ENCODE measurements at regions not wholly inside any gene's neighbourhood (a gene's known extent, or its start where the extent isn't known, plus 50 kb on each side); places are given as distances from the start of the nearest gene placed in this dataset.

GRCh38 chr9:80831751-80832150 is 857.6 kb downstream of the TLE1 start:
- no peak overlapping the region for H3K27ac ChIP-seq (ENCODE audit: low read depth, low read length)
- H3K27me3 ChIP-seq (ENCODE audit: control insufficient read depth, low read length): no peaks in the 10 kb centered on the region
- no peaks in the 10 kb centered on the region for H4K20me1 ChIP-seq (ENCODE audit: control insufficient read depth, insufficient read depth, low read depth, low read length)
- TF ChIP-seq EZH2phosphoT487 (IDR thresholded peaks at IDR 0.05; ENCODE audit: borderline replicate concordance, low read length): no peak
- TF ChIP-seq CTCF (IDR thresholded peaks at IDR 0.05; ENCODE audit: low read depth, low read length, poor library complexity, severe bottlenecking): no peak
- no peaks in the 10 kb centered on the region for H3K36me3 ChIP-seq (ENCODE audit: control insufficient read depth, low read length)
- H3K4me2 ChIP-seq (ENCODE audit: low read length): no peak overlapping the region
- H3K9me2 ChIP-seq (replicated peaks; ENCODE audit: control insufficient read depth, low read length): no peaks in the 10 kb centered on the region
- no peaks in the 10 kb centered on the region for H3K4me1 ChIP-seq (ENCODE audit: control insufficient read depth, low read length)
- no peaks in the 10 kb centered on the region; the same call in 1 of the 2 replicates for H3K9me3 ChIP-seq (ENCODE audit: control insufficient read depth, insufficient read depth, low read length)
- no peaks in the 10 kb centered on the region for H3F3A ChIP-seq (ENCODE audit: control insufficient read depth, insufficient read depth)
- no peaks in the 10 kb centered on the region for H3K79me2 ChIP-seq (ENCODE audit: control insufficient read depth, low read length)
- H3K4me3 ChIP-seq (ENCODE audit: low read length): no peak overlapping the region

- H3K4me1 ChIP-seq (ENCODE audit: control insufficient read depth, low read length): no peaks in the 10 kb centered on the region
- no peak overlapping the region for H3K4me3 ChIP-seq (ENCODE audit: low read length)
- H3K9me2 ChIP-seq (replicated peaks; ENCODE audit: control insufficient read depth, low read length): no peaks in the 10 kb centered on the region
- no peaks in the 10 kb centered on the region for H3K27me3 ChIP-seq (ENCODE audit: control insufficient read depth, low read length)
- H3K79me2 ChIP-seq (ENCODE audit: control insufficient read depth, low read length): no peaks in the 10 kb centered on the region
- no peaks in the 10 kb centered on the region for H4K20me1 ChIP-seq (ENCODE audit: control insufficient read depth, insufficient read depth, low read depth, low read length)
- no peaks in the 10 kb centered on the region for H3K9me3 ChIP-seq (ENCODE audit: control insufficient read depth, insufficient read depth, low read length)
- no peak overlapping the region for H3K27ac ChIP-seq (ENCODE audit: low read depth, low read length)
- no peaks in the 10 kb centered on the region for H3F3A ChIP-seq (ENCODE audit: control insufficient read depth, insufficient read depth)
- no peaks in the 10 kb centered on the region for H3K36me3 ChIP-seq (ENCODE audit: control insufficient read depth, low read length)
- no peak overlapping the region for H3K4me2 ChIP-seq (ENCODE audit: low read length)
- TF ChIP-seq EZH2phosphoT487 (IDR thresholded peaks at IDR 0.05; ENCODE audit: borderline replicate concordance, low read length) (no peak), CTCF (IDR thresholded peaks at IDR 0.05; ENCODE audit: low read depth, low read length, poor library complexity, severe bottlenecking) (no peak)
Measured at GRCh38 chr9:80811656-80812055, 877.7 kb downstream of the TLE1 start.

GRCh38 chr9:80811003-80811402 is 878.3 kb downstream of the TLE1 start:
- H3K9me2 ChIP-seq (replicated peaks; ENCODE audit: control insufficient read depth, low read length): no peaks in the 10 kb centered on the region
- TF ChIP-seq EZH2phosphoT487 (IDR thresholded peaks at IDR 0.05; ENCODE audit: borderline replicate concordance, low read length) (no peak), CTCF (IDR thresholded peaks at IDR 0.05; ENCODE audit: low read depth, low read length, poor library complexity, severe bottlenecking) (no peak)

GRCh38 chr9:80806671-80807070 is 882.7 kb downstream of the TLE1 start:
- Histone ChIP-seq H3K9me2 (replicated peaks; ENCODE audit: control insufficient read depth, low read length) (no peaks in the 10 kb centered on the region), H3F3A (ENCODE audit: control insufficient read depth, insufficient read depth) (no peaks in the 10 kb centered on the region), H3K36me3 (ENCODE audit: control insufficient read depth, low read length) (no peaks in the 10 kb centered on the region), H3K4me2 (ENCODE audit: low read length) (no peak overlapping the region), H3K27me3 (ENCODE audit: control insufficient read depth, low read length) (no peaks in the 10 kb centered on the region), H3K4me1 (ENCODE audit: control insufficient read depth, low read length) (no peaks in the 10 kb centered on the region), H4K20me1 (ENCODE audit: control insufficient read depth, insufficient read depth, low read depth, low read length) (no peaks in the 10 kb centered on the region), H3K4me3 (ENCODE audit: low read length) (no peak overlapping the region), H3K79me2 (ENCODE audit: control insufficient read depth, low read length) (no peaks in the 10 kb centered on the region), H3K27ac (ENCODE audit: low read depth, low read length) (no peak overlapping the region), H3K9me3 (ENCODE audit: control insufficient read depth, insufficient read depth, low read length) (no peaks in the 10 kb centered on the region)
- TF ChIP-seq EZH2phosphoT487 (IDR thresholded peaks at IDR 0.05; ENCODE audit: borderline replicate concordance, low read length) (no peak), CTCF (IDR thresholded peaks at IDR 0.05; ENCODE audit: low read depth, low read length, poor library complexity, severe bottlenecking) (no peak)

More at GRCh38 chr9:80811003-80811402, 878.3 kb downstream of the TLE1 start:
- H3K9me3 ChIP-seq (ENCODE audit: control insufficient read depth, insufficient read depth, low read length): no peaks in the 10 kb centered on the region
- H3K27ac ChIP-seq (ENCODE audit: low read depth, low read length): no peak overlapping the region
- H3F3A ChIP-seq (ENCODE audit: control insufficient read depth, insufficient read depth): no peaks in the 10 kb centered on the region
- no peaks in the 10 kb centered on the region for H3K36me3 ChIP-seq (ENCODE audit: control insufficient read depth, low read length)
- H3K79me2 ChIP-seq (ENCODE audit: control insufficient read depth, low read length): no peaks in the 10 kb centered on the region
- no peaks in the 10 kb centered on the region for H3K27me3 ChIP-seq (ENCODE audit: control insufficient read depth, low read length)
- no peaks in the 10 kb centered on the region for H4K20me1 ChIP-seq (ENCODE audit: control insufficient read depth, insufficient read depth, low read depth, low read length)
- H3K4me3 ChIP-seq (ENCODE audit: low read length): no peak overlapping the region
- no peak overlapping the region for H3K4me2 ChIP-seq (ENCODE audit: low read length)
- no peaks in the 10 kb centered on the region for H3K4me1 ChIP-seq (ENCODE audit: control insufficient read depth, low read length)
